ENCODE measurements at regions not wholly inside any gene's neighbourhood (a gene's known extent, or its start where the extent isn't known, plus 50 kb on each side); places are given as distances from the start of the nearest gene placed in this dataset.

GRCh38 chr3:84547207-84547606, 411.6 kb upstream of the CADM2 start:
- Histone ChIP-seq H3K9me3 (no peaks in the 10 kb centered on the region), H3K4me1 (no peaks in the 10 kb centered on the region), H3K27me3 (no peaks in the 10 kb centered on the region), H3K4me3 (no peak overlapping the region), H3K36me3 (no peaks in the 10 kb centered on the region), H3K27ac (no peak overlapping the region)
- intact Hi-C loops (cut with DNase I; ENCODE audit: low total_unique reads) = no loop called here
- no peak for DNase-seq
- TF ChIP-seq POLR2A (IDR thresholded peaks at IDR 0.05) (no peak), CTCF (IDR thresholded peaks at IDR 0.05) (no peak)

- TF ChIP-seq POLR2A (IDR thresholded peaks at IDR 0.05) (no peak), CTCF (IDR thresholded peaks at IDR 0.05) (peak in 1 of 4 experiments; percentile 7)
- H3K9me3 ChIP-seq = no peaks in the 10 kb centered on the region
- intact Hi-C loops (cut with DNase I; ENCODE audit: low total_unique reads) = no loop called here
- H3K4me1 ChIP-seq = no peaks in the 10 kb centered on the region
- H3K27ac ChIP-seq = no peak overlapping the region
- H3K4me3 ChIP-seq = no peak overlapping the region
- no peak for DNase-seq
- H3K27me3 ChIP-seq = no peaks in the 10 kb centered on the region
- H3K36me3 ChIP-seq = no peaks in the 10 kb centered on the region
Measured at GRCh38 chr3:84547971-84548970, 410.5 kb upstream of the CADM2 start.

- no peaks in the 10 kb centered on the region for H3K36me3 ChIP-seq
- no peak overlapping the region for H3K27ac ChIP-seq
- H3K9me3 ChIP-seq = no peaks in the 10 kb centered on the region
- H3K4me3 ChIP-seq = no peak overlapping the region
- no peaks in the 10 kb centered on the region for H3K27me3 ChIP-seq
- intact Hi-C loops (cut with DNase I; ENCODE audit: low total_unique reads) = no loop called here
- DNase-seq = no peak
- TF ChIP-seq CTCF (IDR thresholded peaks at IDR 0.05) = no peak
- TF ChIP-seq POLR2A (IDR thresholded peaks at IDR 0.05) = no peak
- H3K4me1 ChIP-seq = no peaks in the 10 kb centered on the region
Measured at GRCh38 chr3:84555629-84556028, 403.2 kb upstream of the CADM2 start.

- no peaks in the 10 kb centered on the region for H3K9me3 ChIP-seq
- TF ChIP-seq CTCF (IDR thresholded peaks at IDR 0.05) (no peak), POLR2A (IDR thresholded peaks at IDR 0.05) (no peak)
- intact Hi-C loops (cut with DNase I; ENCODE audit: low total_unique reads) = no loop called here
- no peaks in the 10 kb centered on the region for H3K4me1 ChIP-seq
- H3K27me3 ChIP-seq = no peaks in the 10 kb centered on the region
- DNase-seq = no peak
- no peak overlapping the region for H3K27ac ChIP-seq
- no peaks in the 10 kb centered on the region for H3K36me3 ChIP-seq
- no peak overlapping the region for H3K4me3 ChIP-seq
Measured at GRCh38 chr3:84566256-84566655, 392.5 kb upstream of the CADM2 start.

GRCh38 chr3:84567796-84568195, 391.0 kb upstream of the CADM2 start:
- intact Hi-C loops (cut with DNase I; ENCODE audit: low total_unique reads) = no loop called here
- no peaks in the 10 kb centered on the region for H3K36me3 ChIP-seq
- no peaks in the 10 kb centered on the region for H3K4me1 ChIP-seq
- H3K27me3 ChIP-seq = no peaks in the 10 kb centered on the region
- H3K27ac ChIP-seq = no peak overlapping the region
- no peak overlapping the region for H3K4me3 ChIP-seq
- no peaks in the 10 kb centered on the region for H3K9me3 ChIP-seq
- TF ChIP-seq POLR2A (IDR thresholded peaks at IDR 0.05) = no peak
- no peak for TF ChIP-seq CTCF (IDR thresholded peaks at IDR 0.05)
- DNase-seq = no peak

All from uterus (tissue), 3 donors.